Heart left ventricle (tissue), 13 donors: ENCODE measurements at regions not wholly inside any gene's neighbourhood (a gene's known extent, or its start where the extent isn't known, plus 50 kb on each side); places are given as distances from the start of the nearest gene placed in this dataset.

Source experiments
- POLR2A ChIP-seq, 2 donors: fragments of 450-650 bp; IDR thresholded peaks; one replicate each; pipeline ENCODE4 v1.6.1; 2017; ENCODE audit warnings: antibody characterized with exemption in 2 of 2, mild to moderate bottlenecking in 2 of 2, moderate library complexity in 2 of 2
- TF ChIP-seq, protein P1 (sequence below), 12 donors: fragments of 200-600 bp; sonication (generic) in 4 of 12; IDR thresholded peaks; one replicate each; pipeline versions ENCODE4 v1.5.0 to v1.8.0; 2018 to 2022; ENCODE audit warnings: antibody characterized with exemption in 12 of 12, mild to moderate bottlenecking in 5 of 12
- donor health status: ischemic (EF 13 %, LVEDD 7.1; RV severe dilation, severe dysfunction).
- donor health status: DM: no; HTN: yes; CAD: no.
- donor health status: DM: no; HTN: no; CAD: no.
- donor health status: ischemic (EF 25% LVEDD 6.9; RV normal size, moderate dysfunction).
- donor health status: ischemic (EF 25% LVEDD 5.7; RV mildly dilated, moderate dysfunction).
- donor health status: ischemic (EF 35%, LVEDD 5.7; RV mildly dilated, moderate dysfunction).
- donor health status: nonischemic (EF 11% LVEDD 7.7; RV severe dilation, severe dysfunction).
- donor health status: DM: yes; HTN: yes; CAD: no.
- donor health status: PGD.
- donor health status: ischemic (EF 29% LVEDD 5.4; RV normal size, mild dysfunction).
- donor health status: nonischemic (EF 23%, LVEDD 6.1; RV moderate dilation, normal function).

DNA sequence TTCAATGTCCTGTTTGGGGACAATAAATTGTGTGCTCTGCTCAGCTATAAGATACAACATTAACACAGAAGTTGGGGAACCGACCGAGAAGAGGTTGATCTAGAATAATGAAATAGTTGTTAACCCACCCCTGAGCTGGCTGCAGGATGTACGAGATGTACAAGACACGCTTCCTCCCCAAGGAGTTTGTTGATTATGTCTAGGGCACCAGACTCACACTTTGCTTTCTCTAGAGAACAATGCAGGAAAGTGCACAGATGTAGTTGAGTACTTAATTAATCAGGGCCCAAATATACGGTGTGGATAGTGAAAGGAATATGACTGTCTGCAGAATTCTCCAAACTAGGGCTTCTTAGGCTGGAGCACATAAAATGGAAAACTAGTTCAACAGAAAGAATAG, 415.2 kb upstream of the TNP1 start:
- TF ChIP-seq, protein P1, sequence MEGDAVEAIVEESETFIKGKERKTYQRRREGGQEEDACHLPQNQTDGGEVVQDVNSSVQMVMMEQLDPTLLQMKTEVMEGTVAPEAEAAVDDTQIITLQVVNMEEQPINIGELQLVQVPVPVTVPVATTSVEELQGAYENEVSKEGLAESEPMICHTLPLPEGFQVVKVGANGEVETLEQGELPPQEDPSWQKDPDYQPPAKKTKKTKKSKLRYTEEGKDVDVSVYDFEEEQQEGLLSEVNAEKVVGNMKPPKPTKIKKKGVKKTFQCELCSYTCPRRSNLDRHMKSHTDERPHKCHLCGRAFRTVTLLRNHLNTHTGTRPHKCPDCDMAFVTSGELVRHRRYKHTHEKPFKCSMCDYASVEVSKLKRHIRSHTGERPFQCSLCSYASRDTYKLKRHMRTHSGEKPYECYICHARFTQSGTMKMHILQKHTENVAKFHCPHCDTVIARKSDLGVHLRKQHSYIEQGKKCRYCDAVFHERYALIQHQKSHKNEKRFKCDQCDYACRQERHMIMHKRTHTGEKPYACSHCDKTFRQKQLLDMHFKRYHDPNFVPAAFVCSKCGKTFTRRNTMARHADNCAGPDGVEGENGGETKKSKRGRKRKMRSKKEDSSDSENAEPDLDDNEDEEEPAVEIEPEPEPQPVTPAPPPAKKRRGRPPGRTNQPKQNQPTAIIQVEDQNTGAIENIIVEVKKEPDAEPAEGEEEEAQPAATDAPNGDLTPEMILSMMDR (IDR thresholded peaks at IDR 0.05) = no peak
- no peak for TF ChIP-seq POLR2A (IDR thresholded peaks at IDR 0.05)
